ENCODE measurements at regions not wholly inside any gene's neighbourhood (a gene's known extent, or its start where the extent isn't known, plus 50 kb on each side); places are given as distances from the start of the nearest gene placed in this dataset.

DNA sequence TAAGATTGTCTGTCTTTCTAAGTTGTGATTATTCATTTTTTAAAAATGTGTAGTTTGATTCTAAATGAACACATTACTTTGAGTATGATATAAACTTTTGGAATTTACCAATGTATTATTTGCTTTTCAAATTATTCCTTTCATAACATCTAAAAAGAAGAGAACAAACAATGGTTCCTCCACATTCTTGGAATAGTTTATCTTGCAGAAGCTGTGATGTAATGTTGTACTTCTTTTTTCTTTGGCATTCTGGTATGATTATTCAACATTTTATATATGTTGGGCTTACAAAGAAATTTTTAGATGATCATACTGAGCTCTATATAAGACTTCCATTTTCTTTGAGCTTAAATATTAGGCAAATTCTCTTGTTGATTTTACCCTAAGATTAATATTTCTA lies 419.2 kb downstream of the DIPK2A start:
- POLR2A ChIA-PET: no interaction called here
- CTCF ChIA-PET: no interaction called here
- no peak overlapping the region for H3K4me3 ChIP-seq (ENCODE audit: low read depth, low read length)
- TF ChIP-seq, protein P1, sequence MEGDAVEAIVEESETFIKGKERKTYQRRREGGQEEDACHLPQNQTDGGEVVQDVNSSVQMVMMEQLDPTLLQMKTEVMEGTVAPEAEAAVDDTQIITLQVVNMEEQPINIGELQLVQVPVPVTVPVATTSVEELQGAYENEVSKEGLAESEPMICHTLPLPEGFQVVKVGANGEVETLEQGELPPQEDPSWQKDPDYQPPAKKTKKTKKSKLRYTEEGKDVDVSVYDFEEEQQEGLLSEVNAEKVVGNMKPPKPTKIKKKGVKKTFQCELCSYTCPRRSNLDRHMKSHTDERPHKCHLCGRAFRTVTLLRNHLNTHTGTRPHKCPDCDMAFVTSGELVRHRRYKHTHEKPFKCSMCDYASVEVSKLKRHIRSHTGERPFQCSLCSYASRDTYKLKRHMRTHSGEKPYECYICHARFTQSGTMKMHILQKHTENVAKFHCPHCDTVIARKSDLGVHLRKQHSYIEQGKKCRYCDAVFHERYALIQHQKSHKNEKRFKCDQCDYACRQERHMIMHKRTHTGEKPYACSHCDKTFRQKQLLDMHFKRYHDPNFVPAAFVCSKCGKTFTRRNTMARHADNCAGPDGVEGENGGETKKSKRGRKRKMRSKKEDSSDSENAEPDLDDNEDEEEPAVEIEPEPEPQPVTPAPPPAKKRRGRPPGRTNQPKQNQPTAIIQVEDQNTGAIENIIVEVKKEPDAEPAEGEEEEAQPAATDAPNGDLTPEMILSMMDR (IDR thresholded peaks at IDR 0.05; ENCODE audit: insufficient read depth, low read length, missing control alignments): no peak
- no peak for DNase-seq (ENCODE audit: low read depth, low spot score)

DNA sequence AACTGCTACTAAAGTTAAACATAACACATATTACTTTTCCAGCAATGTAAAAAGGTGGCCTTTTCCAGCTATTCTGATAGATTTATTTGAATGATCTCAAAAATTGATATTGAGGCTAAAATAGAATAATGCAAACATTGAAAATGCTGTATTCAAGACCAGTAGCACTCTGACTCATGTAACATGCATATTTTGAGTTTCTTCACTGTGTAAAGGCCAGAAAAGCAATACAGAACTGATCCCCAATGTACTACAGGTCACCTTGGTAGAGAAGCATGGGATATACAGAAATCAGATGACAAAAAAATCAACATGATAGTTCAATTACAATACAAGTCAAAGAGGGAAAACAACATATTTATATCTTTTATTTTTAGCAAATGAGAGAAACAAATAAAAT lies 419.6 kb downstream of the DIPK2A start:
- H3K4me3 ChIP-seq (ENCODE audit: low read depth, low read length): no peak overlapping the region
- TF ChIP-seq, protein P1 (IDR thresholded peaks at IDR 0.05; ENCODE audit: insufficient read depth, low read length, missing control alignments): no peak
- DNase-seq (ENCODE audit: low read depth, low spot score): no peak
- CTCF ChIA-PET: no interaction called here
- POLR2A ChIA-PET: no interaction called here

DNA sequence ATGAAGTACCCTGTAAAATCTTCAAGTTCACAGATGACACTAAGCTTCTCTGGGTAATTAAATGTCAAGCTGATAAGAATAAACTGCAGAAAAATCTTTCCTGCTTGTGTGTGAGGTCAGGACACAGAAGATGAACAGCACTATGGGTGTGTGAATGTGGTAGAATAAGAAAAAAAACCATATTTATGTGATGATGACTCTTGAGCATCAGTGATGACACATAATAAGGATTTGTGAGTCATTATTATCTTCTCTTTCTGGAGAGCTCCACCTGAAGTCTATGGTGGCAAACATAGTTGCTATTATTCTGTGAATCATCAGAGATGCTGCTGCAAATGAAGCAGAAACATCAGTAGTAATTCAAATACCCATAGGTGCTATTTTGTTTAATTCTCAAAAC lies 422.4 kb downstream of the DIPK2A start:
- POLR2A ChIA-PET: no interaction called here

DNA sequence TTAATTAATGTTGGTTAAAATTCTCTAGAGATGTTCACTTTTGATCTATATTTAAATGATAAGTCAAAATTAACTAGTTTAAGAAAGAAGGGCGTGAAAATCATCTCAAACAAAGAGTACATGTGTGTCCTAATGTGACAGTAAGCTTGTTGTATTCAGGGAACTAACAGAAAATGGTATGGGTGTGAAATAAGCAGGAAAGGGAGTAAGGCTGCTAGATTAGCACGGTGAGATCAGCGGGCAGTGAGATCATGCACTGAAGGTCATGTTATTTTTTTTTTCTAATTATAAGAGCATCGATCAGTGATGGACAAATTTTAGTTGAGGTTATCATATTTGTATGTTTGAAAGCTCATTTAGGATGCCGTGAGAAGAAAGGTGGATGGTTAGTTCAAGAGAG lies 430.8 kb downstream of the DIPK2A start:
- TF ChIP-seq, protein P1 (IDR thresholded peaks at IDR 0.05; ENCODE audit: insufficient read depth, low read length, missing control alignments): no peak
- POLR2A ChIA-PET: no interaction called here
- no peak overlapping the region for H3K4me3 ChIP-seq (ENCODE audit: low read depth, low read length)
- DNase-seq (ENCODE audit: low read depth, low spot score): no peak
- CTCF ChIA-PET: no interaction called here

More for the DNA sequence above, 422.4 kb downstream of the DIPK2A start:
- CTCF ChIA-PET: no interaction called here
- no peak overlapping the region for H3K4me3 ChIP-seq (ENCODE audit: low read depth, low read length)
- TF ChIP-seq, protein P1 (IDR thresholded peaks at IDR 0.05; ENCODE audit: insufficient read depth, low read length, missing control alignments): no peak
- DNase-seq (ENCODE audit: low read depth, low spot score): no peak

DNA sequence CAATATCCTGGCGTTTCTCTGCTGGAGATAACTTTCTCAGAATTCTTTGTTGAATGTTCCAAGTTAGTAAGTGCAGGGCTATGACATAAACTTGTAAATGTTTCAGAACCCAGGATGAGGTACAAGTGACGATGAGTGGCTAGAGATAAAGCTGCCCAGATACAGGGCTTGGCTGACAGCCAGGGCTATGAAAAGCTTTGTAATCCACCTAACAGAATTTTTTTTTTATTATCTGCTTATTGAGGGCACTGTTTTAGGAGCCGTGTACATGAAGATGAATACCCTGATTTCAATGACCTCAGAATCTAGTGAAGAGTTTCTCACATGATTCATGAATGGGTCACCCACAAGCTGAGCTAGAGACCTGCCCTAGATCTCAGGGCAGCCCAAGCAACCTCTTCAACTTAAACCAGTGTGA lies 431.4 kb downstream of the DIPK2A start:
- no peak for DNase-seq (ENCODE audit: low read depth, low spot score)

DNA sequence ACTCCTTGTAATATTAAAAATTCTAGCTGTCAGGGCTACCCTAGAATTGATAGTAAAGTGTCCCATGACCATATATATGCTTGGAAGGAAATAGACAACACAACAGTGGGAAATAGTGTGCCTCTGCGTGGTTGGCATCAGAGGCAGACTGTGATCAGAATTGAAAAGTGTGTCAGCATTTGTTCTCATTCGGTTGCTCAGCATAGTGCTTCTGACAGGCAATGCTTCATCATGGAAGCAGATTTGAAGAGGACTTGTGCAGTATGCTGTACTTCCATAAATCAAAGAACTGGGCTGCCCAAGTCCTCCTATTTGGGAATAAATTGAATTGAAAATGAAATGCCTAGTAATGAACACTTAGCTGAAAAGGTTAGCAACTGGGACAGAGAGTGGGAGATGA lies 435.7 kb downstream of the DIPK2A start:
- CTCF ChIA-PET: no interaction called here
- no peak overlapping the region for H3K4me3 ChIP-seq (ENCODE audit: low read depth, low read length)
- TF ChIP-seq, protein P1 (IDR thresholded peaks at IDR 0.05; ENCODE audit: insufficient read depth, low read length, missing control alignments): no peak

More for the DNA sequence above, 431.4 kb downstream of the DIPK2A start:
- no peak overlapping the region for H3K4me3 ChIP-seq (ENCODE audit: low read depth, low read length)
- POLR2A ChIA-PET: no interaction called here
- TF ChIP-seq, protein P1 (IDR thresholded peaks at IDR 0.05; ENCODE audit: insufficient read depth, low read length, missing control alignments): no peak
- CTCF ChIA-PET: no interaction called here

More for the DNA sequence above, 435.7 kb downstream of the DIPK2A start:
- no peak for DNase-seq (ENCODE audit: low read depth, low spot score)
- POLR2A ChIA-PET: no interaction called here

Data from AG04449 (cell line).